ENCODE measurements at regions not wholly inside any gene's neighbourhood (a gene's known extent, or its start where the extent isn't known, plus 50 kb on each side); places are given as distances from the start of the nearest gene placed in this dataset.

- Histone ChIP-seq H2AFZ (no peak overlapping the region), H3K4me3 (no peak overlapping the region), H3F3A (ENCODE audit: insufficient read depth, low read depth) (no peaks in the 10 kb centered on the region), H3K27ac (no peak overlapping the region), H3K4me2 (no peak overlapping the region), H3K27me3 (ENCODE audit: insufficient read depth, low read depth) (no peaks in the 10 kb centered on the region), H4K20me1 (ENCODE audit: insufficient read depth) (no peaks in the 10 kb centered on the region), H3K36me3 (ENCODE audit: low read depth) (no peaks in the 10 kb centered on the region), H3K9me3 (ENCODE audit: insufficient read depth, low read depth) (no peaks in the 10 kb centered on the region; the same call in 1 of the 2 replicates), H3K9me2 (ENCODE audit: insufficient read depth) (no peaks in the 10 kb centered on the region), H3K4me1 (replicated peaks; ENCODE audit: insufficient read depth) (no peaks in the 10 kb centered on the region), H3K79me2 (ENCODE audit: low read depth) (no peaks in the 10 kb centered on the region)
- CTCF ChIA-PET = no interaction called here
- TF ChIP-seq EZH2 (IDR thresholded peaks at IDR 0.05; ENCODE audit: low read depth) (no peak), CTCF (conservative IDR thresholded peaks at IDR 0.05) (no peak)
- BruUV-seq (replicated peaks) = no TSS peak
- intact Hi-C loops (cut with micrococcal nuclease; ENCODE audit: unreplicated experiment) = no loop called here
- POLR2A ChIA-PET (ENCODE audit: unreplicated experiment) = no interaction called here
- no peak for DNase-seq
Measured at GRCh38 chr11:105344938-105345337, 205.4 kb upstream of the CARD18 start.

GRCh38 chr11:105334025-105334714 lies 194.6 kb upstream of the CARD18 start:
- Histone ChIP-seq H3K4me3 (no peak overlapping the region), H3K36me3 (ENCODE audit: low read depth) (no peaks in the 10 kb centered on the region), H3F3A (ENCODE audit: insufficient read depth, low read depth) (no peaks in the 10 kb centered on the region), H3K27ac (no peak overlapping the region), H3K4me1 (replicated peaks; ENCODE audit: insufficient read depth) (no peaks in the 10 kb centered on the region), H3K9me3 (ENCODE audit: insufficient read depth, low read depth) (no peaks in the 10 kb centered on the region; the same call in 1 of the 2 replicates), H3K79me2 (ENCODE audit: low read depth) (no peaks in the 10 kb centered on the region), H3K27me3 (ENCODE audit: insufficient read depth, low read depth) (no peaks in the 10 kb centered on the region), H4K20me1 (ENCODE audit: insufficient read depth) (no peaks in the 10 kb centered on the region), H2AFZ (0 out of 2 replicates have a peak overlapping the region, but pooled peaks have one; percentile 40), H3K9me2 (ENCODE audit: insufficient read depth) (no peaks in the 10 kb centered on the region), H3K4me2 (no peak overlapping the region)
- no peak for DNase-seq
- no TSS peak for BruUV-seq (replicated peaks)
- ChIA-PET CTCF (no interaction called here), POLR2A (ENCODE audit: unreplicated experiment) (no interaction called here)
- TF ChIP-seq CTCF (conservative IDR thresholded peaks at IDR 0.05) (no peak), EZH2 (IDR thresholded peaks at IDR 0.05; ENCODE audit: low read depth) (no peak)
- intact Hi-C loops (cut with micrococcal nuclease; ENCODE audit: unreplicated experiment) = no loop called here

GRCh38 chr11:105333153-105333552 lies 193.6 kb upstream of the CARD18 start:
- Histone ChIP-seq H3K9me2 (ENCODE audit: insufficient read depth) (no peaks in the 10 kb centered on the region), H3K27ac (no peak overlapping the region), H3K27me3 (ENCODE audit: insufficient read depth, low read depth) (no peaks in the 10 kb centered on the region), H3K9me3 (ENCODE audit: insufficient read depth, low read depth) (no peaks in the 10 kb centered on the region; the same call in 1 of the 2 replicates), H2AFZ (no peak overlapping the region), H3K4me1 (replicated peaks; ENCODE audit: insufficient read depth) (no peaks in the 10 kb centered on the region), H3K4me2 (no peak overlapping the region), H4K20me1 (ENCODE audit: insufficient read depth) (no peaks in the 10 kb centered on the region), H3K36me3 (ENCODE audit: low read depth) (no peaks in the 10 kb centered on the region), H3F3A (ENCODE audit: insufficient read depth, low read depth) (no peaks in the 10 kb centered on the region), H3K79me2 (ENCODE audit: low read depth) (no peaks in the 10 kb centered on the region), H3K4me3 (no peak overlapping the region)
- intact Hi-C loops (cut with micrococcal nuclease; ENCODE audit: unreplicated experiment) = no loop called here
- TF ChIP-seq CTCF (conservative IDR thresholded peaks at IDR 0.05) (no peak), EZH2 (IDR thresholded peaks at IDR 0.05; ENCODE audit: low read depth) (no peak)
- DNase-seq = no peak
- ChIA-PET POLR2A (ENCODE audit: unreplicated experiment) (no interaction called here), CTCF (no interaction called here)
- no TSS peak for BruUV-seq (replicated peaks)

Measured in PC-9 (cell line).